D341Med (cell line): ENCODE measurements at regions not wholly inside any gene's neighbourhood (a gene's known extent, or its start where the extent isn't known, plus 50 kb on each side); places are given as distances from the start of the nearest gene placed in this dataset.
"Not testable (repeated sequence)": the region's sequence is repeated elsewhere in the genome, so short reads cannot be mapped to it uniquely, and the experiment has no call there.

Source experiments
- DNase-seq: peaks from one replicate; pipeline ENCODE4 v3.0.0; 2012; ENCODE audit warnings: low spot score

DNA sequence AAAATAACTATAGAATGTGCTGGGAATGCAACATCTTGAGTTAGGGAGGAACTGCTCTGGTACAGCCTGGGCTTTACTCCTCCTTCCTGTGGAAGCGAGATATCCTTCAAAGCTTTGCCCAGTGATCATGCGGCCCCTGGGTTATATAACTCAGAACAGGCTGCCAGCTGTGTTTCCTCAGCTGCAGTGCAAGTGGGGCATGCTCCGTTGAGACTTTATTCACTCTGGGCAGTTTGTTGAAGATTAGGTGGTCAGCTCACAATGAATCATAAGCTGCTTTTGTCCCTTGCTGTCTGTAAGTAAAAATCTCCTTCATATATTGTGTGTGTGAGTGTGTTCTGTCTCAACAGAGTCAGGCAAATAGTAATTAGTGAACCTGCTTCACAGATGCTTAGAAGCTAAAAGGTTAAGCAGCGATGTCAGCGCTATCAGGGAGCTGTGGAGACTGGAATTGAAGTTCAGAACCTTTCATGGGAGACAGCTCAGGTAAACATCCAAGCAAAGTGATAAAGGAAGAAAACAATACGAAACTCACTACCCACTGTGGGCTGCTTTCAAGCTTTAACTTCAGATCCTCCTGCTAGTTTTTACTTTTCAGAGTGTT lies 688.4 kb downstream of the HTR1B start:
- no peak for DNase-seq

DNA sequence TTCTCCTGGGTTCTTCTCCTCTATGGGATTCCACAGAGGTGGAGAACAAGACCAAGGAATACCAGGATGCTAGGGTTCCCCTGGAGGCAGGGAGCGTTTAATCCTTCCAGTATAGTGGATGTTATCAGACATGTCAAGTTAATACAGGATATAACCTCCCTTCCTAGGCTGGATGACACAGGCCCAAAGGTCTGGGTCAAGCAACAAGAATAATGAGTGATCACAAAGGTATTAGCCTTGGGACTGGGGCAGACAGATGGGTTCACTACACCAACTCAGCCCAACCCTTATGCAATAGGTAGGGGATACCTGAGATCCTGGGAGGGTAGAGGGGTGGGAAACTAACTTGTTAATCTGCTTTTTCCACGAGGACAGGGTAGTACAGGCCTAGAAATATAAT lies 690.3 kb downstream of the HTR1B start:
- DNase-seq = no peak

GRCh38 chr6:76771059-76771634 lies 692.1 kb downstream of the HTR1B start:
- DNase-seq = no peak

- DNase-seq = no peak
These were observed 693.0 kb downstream of the HTR1B start for GRCh38 chr6:76770281-76770680.

DNA sequence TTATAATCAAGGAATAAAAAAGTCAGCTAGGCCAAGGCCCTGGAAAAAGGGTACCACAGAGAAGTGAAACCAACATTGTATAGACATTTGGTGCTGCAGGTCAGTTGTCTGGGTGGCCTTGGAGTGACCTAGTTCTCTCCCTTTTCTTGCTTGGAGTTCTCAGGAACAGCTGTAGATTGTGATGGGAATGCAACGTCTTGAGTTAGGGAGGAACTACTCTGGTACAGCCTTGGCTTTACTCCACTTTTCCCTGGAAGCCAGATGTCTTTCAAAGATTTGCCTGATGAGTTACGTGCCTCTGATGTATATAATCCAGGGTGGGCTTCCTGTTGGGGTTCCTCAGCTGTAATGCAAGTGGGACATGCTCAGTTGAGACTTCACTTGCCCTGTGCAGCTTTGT lies 694.7 kb downstream of the HTR1B start:
- DNase-seq = no peak

DNA sequence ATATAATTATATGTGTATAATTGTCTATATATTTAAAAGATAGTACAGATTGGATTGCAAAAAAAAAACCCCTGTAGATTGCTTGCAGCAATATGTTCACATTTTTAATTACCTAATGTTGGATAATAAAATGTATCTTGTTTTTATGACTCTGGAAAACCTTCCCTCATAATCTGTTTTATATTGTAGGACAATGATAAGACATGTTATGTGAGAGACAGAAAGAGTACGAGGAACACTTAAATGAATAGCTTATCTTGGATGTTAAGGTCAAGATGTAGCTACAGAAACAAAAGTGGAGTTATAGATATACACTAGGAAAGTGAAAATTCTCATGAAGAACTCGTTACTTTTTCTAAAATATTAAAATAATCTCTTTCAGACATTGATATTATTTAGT lies 691.6 kb upstream of the IMPG1 start:
- no peak for DNase-seq

- no peak for DNase-seq
These were observed 680.4 kb upstream of the IMPG1 start for GRCh38 chr6:76752841-76753240.

GRCh38 chr6:76745388-76745787 lies 672.9 kb upstream of the IMPG1 start:
- DNase-seq = not testable (repeated sequence)

GRCh38 chr6:76744151-76744720 lies 671.8 kb upstream of the IMPG1 start:
- DNase-seq = not testable (repeated sequence)

DNA sequence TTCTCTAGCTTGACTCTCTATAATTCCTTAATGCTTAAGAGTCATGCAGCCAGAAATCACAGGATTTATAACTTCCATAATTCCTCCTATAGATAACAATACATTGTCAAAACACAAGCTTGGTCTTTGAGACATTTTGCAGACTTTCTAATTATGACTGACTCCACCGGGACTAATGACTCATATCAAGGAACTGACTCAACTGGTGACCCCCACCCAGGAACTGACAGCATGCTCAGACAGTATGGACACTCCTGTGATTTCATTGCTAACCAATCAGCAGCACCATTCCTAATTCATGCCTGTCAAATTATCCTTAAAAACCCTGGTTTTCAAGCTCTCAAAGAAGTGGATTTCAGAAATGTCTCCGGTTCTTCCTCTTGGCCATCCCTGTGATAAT lies 670.5 kb upstream of the IMPG1 start:
- DNase-seq = no peak

- DNase-seq = no peak
These were observed 647.0 kb upstream of the IMPG1 start for GRCh38 chr6:76719449-76719848.

- DNase-seq = no peak
These were observed 636.3 kb upstream of the IMPG1 start for GRCh38 chr6:76708641-76709331.

DNA sequence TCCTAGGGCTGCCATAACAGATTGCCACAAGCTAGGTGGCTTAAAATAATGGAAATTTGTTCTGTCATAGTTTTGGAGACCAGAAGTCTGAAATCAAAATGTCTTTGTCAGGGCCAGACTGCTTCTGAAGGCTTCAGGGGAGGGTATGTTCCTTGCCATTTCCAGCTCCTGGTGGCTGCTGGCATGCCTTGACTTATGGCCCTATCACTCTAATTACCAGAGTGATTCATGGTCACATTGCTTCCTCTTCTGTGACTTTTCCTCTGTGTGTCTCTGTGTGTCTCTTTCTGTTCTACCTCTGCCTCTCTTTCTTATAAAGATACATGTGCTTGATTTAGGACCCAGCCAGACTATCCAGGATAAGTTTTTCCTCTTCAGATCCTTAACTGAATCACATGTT lies 635.2 kb upstream of the IMPG1 start:
- DNase-seq = no peak

DNA sequence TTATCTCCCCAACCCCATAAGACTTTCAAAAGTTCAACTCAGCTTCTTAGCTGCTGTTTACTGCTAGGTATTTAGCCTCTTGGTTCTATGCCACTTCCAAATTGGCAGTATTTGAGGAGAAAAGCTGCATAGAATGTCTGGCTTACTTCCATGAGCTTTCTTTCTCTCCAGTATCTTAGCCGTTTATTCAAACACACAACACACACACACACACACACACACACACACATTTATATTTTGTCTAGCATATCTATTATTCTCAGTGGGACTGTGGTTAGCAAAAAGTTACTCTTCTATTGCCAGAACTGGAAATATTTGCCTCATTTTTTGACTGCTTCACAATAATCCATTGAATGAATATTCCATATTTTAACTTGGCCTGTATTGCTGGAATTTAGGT lies 634.2 kb upstream of the IMPG1 start:
- no peak for DNase-seq

GRCh38 chr6:76706086-76706485 lies 633.6 kb upstream of the IMPG1 start:
- no peak for DNase-seq

GRCh38 chr6:76703786-76704185 lies 631.3 kb upstream of the IMPG1 start:
- no peak for DNase-seq

DNA sequence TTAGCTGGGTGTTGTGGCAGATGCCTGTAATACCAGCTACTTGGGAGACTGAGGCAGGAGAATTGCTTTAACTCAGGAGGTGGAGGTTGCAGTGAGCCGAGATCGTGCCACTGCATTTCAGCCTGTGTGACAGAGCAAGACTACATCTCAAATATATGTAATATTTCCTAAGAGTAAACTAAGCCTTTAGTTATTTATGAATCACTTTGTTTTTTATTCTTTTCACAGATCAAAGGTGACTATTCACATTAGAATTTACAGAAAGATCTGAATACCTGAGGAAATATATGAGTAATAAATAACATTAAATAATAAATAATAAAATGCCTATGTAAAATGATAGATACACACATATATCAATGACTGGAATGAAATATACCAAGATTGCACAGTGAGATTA lies 630.8 kb upstream of the IMPG1 start:
- no peak for DNase-seq

- no peak for DNase-seq
These were observed 629.7 kb upstream of the IMPG1 start for GRCh38 chr6:76702187-76702586.

DNA sequence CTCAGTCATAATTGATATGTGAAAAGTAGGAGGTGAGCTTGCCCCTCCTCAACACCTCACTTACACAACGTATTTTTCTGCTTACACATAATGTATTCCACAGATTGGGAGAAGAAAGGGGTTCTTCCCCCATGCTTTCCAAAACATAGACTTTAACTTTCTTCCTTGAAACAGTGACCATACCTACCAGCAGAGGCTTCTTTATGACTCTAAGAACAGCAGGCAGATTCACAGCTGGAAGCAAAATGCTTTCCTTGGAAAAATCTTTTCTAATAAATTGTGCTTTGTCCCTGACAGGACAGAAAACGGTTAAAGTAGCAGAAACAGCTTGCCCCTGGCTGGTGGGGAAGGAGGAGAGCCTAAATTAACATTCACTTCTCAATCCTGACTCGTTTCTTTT lies 629.1 kb upstream of the IMPG1 start:
- no peak for DNase-seq

DNA sequence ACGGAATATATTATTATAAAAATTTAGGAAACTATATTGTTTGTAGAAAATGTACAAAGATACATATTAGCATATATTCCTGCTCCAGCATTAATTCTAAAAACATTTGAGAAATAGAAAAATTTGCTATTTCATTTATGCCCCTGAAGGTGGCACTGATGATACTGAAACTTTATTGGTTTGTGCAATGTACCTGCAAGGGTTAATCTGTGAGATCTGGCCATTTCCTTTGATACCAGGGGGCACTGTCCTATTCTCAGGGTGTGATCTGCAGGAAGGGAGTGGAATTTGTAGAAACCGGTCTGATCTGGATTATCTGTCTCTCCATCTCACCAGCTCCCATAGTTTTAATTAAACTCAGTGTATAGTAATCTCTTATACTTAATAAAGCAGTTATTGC lies 625.1 kb upstream of the IMPG1 start:
- no peak for DNase-seq

DNA sequence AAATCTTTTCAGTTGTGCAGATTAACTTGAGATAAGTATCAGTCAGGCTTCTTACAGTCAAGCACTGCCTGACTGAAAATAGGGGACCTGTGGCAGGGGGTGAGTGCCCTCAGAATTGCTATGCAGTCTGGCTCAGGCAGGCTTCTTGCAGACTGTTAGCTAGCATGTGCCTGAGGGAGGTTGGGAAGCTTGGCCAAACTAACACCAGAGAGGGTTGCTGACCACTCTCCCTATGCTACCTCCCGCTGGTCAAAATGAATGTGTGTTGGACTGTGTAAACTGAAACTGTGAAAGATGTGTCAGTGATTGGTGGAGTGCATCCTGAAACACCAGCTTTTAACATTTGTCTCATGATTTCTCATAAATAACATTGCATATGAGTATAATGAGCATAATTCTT lies 622.3 kb upstream of the IMPG1 start:
- DNase-seq = no peak

DNA sequence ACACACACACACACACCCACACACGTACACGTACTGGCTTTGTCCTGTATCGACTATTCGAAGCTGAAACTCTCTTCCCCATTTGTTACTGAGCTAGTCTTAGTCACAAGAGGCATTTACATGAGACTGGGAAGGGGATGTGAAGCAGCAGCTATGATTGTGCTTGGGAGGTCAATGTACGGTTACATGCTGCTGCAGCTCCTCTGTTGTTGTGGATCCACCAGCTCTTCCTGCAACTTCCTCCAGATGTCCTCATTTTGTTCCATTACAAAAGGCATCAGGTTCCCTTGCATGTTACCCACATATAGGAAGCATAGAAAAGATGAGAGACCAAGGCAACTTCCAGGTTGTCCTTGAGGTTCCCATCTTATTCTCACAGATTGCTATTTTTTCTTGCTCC lies 612.4 kb upstream of the IMPG1 start:
- no peak for DNase-seq

- no peak for DNase-seq
These were observed 611.5 kb upstream of the IMPG1 start for GRCh38 chr6:76683985-76684384.

DNA sequence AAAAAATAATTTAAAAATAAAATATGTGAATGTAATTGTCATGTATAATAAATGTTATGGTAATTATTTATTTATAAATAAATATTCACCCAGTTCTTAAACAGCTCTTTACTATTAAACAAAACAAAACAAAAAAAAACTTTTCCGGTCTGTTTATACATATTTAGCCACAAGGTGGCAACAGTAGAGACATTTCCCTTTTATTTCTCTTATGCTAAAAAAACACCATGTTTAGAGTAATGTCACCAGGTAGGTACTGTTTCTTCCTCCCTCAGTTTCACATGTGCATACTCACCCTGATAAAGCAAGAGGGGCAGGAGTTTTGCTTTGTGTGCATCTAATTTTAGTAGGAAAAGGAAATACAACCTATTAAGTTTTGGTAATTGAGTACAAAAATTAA lies 610.4 kb upstream of the IMPG1 start:
- no peak for DNase-seq
